CD14-positive monocyte (primary cell): ENCODE measurements at regions not wholly inside any gene's neighbourhood (a gene's known extent, or its start where the extent isn't known, plus 50 kb on each side); places are given as distances from the start of the nearest gene placed in this dataset.
A peak's percentile ranks its signal among the peaks of the same experiment; 100 is the strongest.

Experiments used
- DNase-seq, 3 donors: peaks; one replicate each; pipeline ENCODE4 v3.0.0-alpha.2; 2011 to 2022
- H2AFZ ChIP-seq: 2 replicates; pipeline ENCODE4 v1.6.0; 2012; ENCODE audit warnings: mild to moderate bottlenecking, low read depth, low read length, inconsistent platforms; ENCODE audit not compliant: insufficient read depth, poor library complexity, severe bottlenecking
- H3K27ac ChIP-seq, 2 donors: 1 replicate in 1 of 2; 2 replicates in 1 of 2; pipeline ENCODE4 v1.5.1; 2012 to 2013; ENCODE audit warnings: low read length in 2 of 2, control low read depth in 1 of 2, inconsistent platforms in 1 of 2, low read depth in 1 of 2, mild to moderate bottlenecking in 1 of 2
- H3K27me3 ChIP-seq, 2 donors: one replicate each; pipeline versions ENCODE4 v1.6.0 to v1.6.1; 2011 to 2013; ENCODE audit warnings: low read length in 2 of 2; ENCODE audit not compliant: control insufficient read depth in 2 of 2, insufficient read depth in 2 of 2
- H3K36me3 ChIP-seq, 2 donors: replicated peaks in 1 of 2; 1 replicate in 1 of 2; 2 replicates in 1 of 2; pipeline versions ENCODE4 v1.5.1 to v1.6.1; 2012 to 2013; ENCODE audit warnings: low read length in 2 of 2, control low read depth in 1 of 2, inconsistent platforms in 1 of 2, mild to moderate bottlenecking in 1 of 2; ENCODE audit not compliant: insufficient read depth in 2 of 2, control insufficient read depth in 1 of 2
- H3K4me1 ChIP-seq, 2 donors: 1 replicate in 1 of 2; 2 replicates in 1 of 2; pipeline versions ENCODE4 v1.5.1 to v1.6.1; 2012 to 2013; ENCODE audit warnings: low read length in 2 of 2, control low read depth in 1 of 2, inconsistent platforms in 1 of 2, mild to moderate bottlenecking in 1 of 2, moderate library complexity in 1 of 2; ENCODE audit not compliant: insufficient read depth in 2 of 2, control insufficient read depth in 1 of 2
- H3K4me2 ChIP-seq: replicated peaks from 2 replicates; pipeline ENCODE3; 2012; ENCODE audit warnings: low read length, moderate library complexity, mild to moderate bottlenecking; ENCODE audit not compliant: poor library complexity, severe bottlenecking; ENCODE audit errors: extremely low read depth
- H3K4me3 ChIP-seq, 3 experiments: fragments of 200-600 bp in 1 of 3; sonication (generic) in 1 of 3; replicated peaks in 1 of 3; 1 replicate in 2 of 3; 2 replicates in 1 of 3; pipeline ENCODE4 v1.5.1; 2011 to 2013; ENCODE audit warnings: low read length in 3 of 3, mild to moderate bottlenecking in 3 of 3, control low read depth in 2 of 3, low read depth in 2 of 3, inconsistent platforms in 1 of 3, moderate library complexity in 1 of 3
- H3K79me2 ChIP-seq: 2 replicates; pipeline ENCODE4 v1.6.0; 2012; ENCODE audit warnings: mild to moderate bottlenecking, control low read depth, inconsistent platforms, low read length, moderate library complexity; ENCODE audit not compliant: insufficient read depth
- H3K9ac ChIP-seq: 2 replicates; pipeline ENCODE4 v1.6.0; 2017; ENCODE audit warnings: low read length, mild to moderate bottlenecking; ENCODE audit not compliant: insufficient read depth, poor library complexity, severe bottlenecking
- H3K9me3 ChIP-seq, 2 donors: replicated peaks in 1 of 2; 1 replicate in 1 of 2; 2 replicates in 1 of 2; pipeline versions ENCODE4 v1.5.1 to v1.6.1; 2012 to 2013; ENCODE audit warnings: low read length in 2 of 2, control low read depth in 1 of 2; ENCODE audit not compliant: control insufficient read depth in 1 of 2, insufficient read depth in 1 of 2
- H4K20me1 ChIP-seq: 2 replicates; pipeline ENCODE4 v1.6.0; 2012; ENCODE audit warnings: mild to moderate bottlenecking, low read length, control low read depth, moderate library complexity; ENCODE audit not compliant: insufficient read depth
- H3K27ac Mint-ChIP-seq, 7 donors: one replicate each; pipeline ENCODE4 v1.8.0; 2020; ENCODE audit warnings: mild to moderate bottlenecking in 7 of 7, mixed read lengths in 7 of 7, moderate library complexity in 6 of 7, inconsistent platforms in 2 of 7
- H3K27me3 Mint-ChIP-seq, 3 donors: one replicate each; pipeline ENCODE4 v1.8.0; 2021 to 2022; ENCODE audit warnings: low read depth in 3 of 3, mild to moderate bottlenecking in 3 of 3, mixed read lengths in 3 of 3, moderate library complexity in 3 of 3, inconsistent platforms in 1 of 3
- H3K36me3 Mint-ChIP-seq, 2 donors: one replicate each; pipeline ENCODE4 v1.8.0; 2020; ENCODE audit warnings: mixed read lengths in 2 of 2, inconsistent platforms in 1 of 2, mild to moderate bottlenecking in 1 of 2
- H3K4me1 Mint-ChIP-seq: one replicate; pipeline ENCODE4 v1.8.0; 2020; ENCODE audit warnings: mild to moderate bottlenecking, mixed read lengths
- H3K4me3 Mint-ChIP-seq, 2 donors: one replicate each; pipeline ENCODE4 v1.8.0; 2020; ENCODE audit warnings: mild to moderate bottlenecking in 2 of 2, mixed read lengths in 2 of 2, moderate library complexity in 1 of 2
- H3K9me3 Mint-ChIP-seq, 7 donors: one replicate each; pipeline ENCODE4 v1.8.0; 2020 to 2022; ENCODE audit warnings: mixed read lengths in 7 of 7, mild to moderate bottlenecking in 6 of 7, moderate library complexity in 6 of 7, inconsistent platforms in 2 of 7
- WGBS: methylation state at CpG from one replicate; pipeline ENCODE4 v1.1.5; 2013; ENCODE audit warnings: missing lambda C conversion rate; ENCODE audit not compliant: insufficient coverage; 5-methylcytosine and 5-hydroxymethylcytosine counted together
- intact Hi-C, 2 donors: fragments of 100-400 bp; cut with micrococcal nuclease; formaldehyde crosslinking; loops; one replicate each; pipeline versions ENCODE4 v1.15.0 to v1.15.1; 2023
- TF ChIP-seq, protein P1 (sequence below): fragments of 200-600 bp; IDR thresholded peaks from one replicate; pipeline ENCODE4 v1.8.0; 2022; ENCODE audit warnings: antibody characterized with exemption, mild to moderate bottlenecking

GRCh38 chr4:38223782-38224236 is 263.6 kb downstream of the PTTG2 start:
- Histone ChIP-seq H3K27me3 (no peaks in the 10 kb centered on the region), H3K4me3 (no peak overlapping the region), H3K27ac (no peak overlapping the region), H3K4me2 (no peak overlapping the region), H3K9me3 (no peaks in the 10 kb centered on the region), H3K9ac (no peak overlapping the region), H2AFZ (peak overlapping the region; percentile 41), H4K20me1 (no peaks in the 10 kb centered on the region), H3K79me2 (no peaks in the 10 kb centered on the region), H3K4me1 (peaks cover 13 to 15% of the 10 kb centered on the region in 2 donors), H3K36me3 (no peaks in the 10 kb centered on the region)
- Mint-ChIP-seq H3K27me3 (peaks cover 0 to 10% (median 4%) of the 10 kb centered on the region in 3 donors), H3K4me3 (no peak overlapping the region), H3K9me3 (no peaks in the 10 kb centered on the region), H3K4me1 (peaks cover 21% of the 10 kb centered on the region), H3K27ac (peak overlapping the region in 1 of 7 donors; percentile 26), H3K36me3 (no peaks in the 10 kb centered on the region)
- TF ChIP-seq, protein P1, sequence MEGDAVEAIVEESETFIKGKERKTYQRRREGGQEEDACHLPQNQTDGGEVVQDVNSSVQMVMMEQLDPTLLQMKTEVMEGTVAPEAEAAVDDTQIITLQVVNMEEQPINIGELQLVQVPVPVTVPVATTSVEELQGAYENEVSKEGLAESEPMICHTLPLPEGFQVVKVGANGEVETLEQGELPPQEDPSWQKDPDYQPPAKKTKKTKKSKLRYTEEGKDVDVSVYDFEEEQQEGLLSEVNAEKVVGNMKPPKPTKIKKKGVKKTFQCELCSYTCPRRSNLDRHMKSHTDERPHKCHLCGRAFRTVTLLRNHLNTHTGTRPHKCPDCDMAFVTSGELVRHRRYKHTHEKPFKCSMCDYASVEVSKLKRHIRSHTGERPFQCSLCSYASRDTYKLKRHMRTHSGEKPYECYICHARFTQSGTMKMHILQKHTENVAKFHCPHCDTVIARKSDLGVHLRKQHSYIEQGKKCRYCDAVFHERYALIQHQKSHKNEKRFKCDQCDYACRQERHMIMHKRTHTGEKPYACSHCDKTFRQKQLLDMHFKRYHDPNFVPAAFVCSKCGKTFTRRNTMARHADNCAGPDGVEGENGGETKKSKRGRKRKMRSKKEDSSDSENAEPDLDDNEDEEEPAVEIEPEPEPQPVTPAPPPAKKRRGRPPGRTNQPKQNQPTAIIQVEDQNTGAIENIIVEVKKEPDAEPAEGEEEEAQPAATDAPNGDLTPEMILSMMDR: no peak
- DNase-seq: peak in 1 of 3 donors; percentile 10
- intact Hi-C loops: no loop called here
- 100% methylated on average over 3 of the region's 9 CpGs for WGBS

DNA sequence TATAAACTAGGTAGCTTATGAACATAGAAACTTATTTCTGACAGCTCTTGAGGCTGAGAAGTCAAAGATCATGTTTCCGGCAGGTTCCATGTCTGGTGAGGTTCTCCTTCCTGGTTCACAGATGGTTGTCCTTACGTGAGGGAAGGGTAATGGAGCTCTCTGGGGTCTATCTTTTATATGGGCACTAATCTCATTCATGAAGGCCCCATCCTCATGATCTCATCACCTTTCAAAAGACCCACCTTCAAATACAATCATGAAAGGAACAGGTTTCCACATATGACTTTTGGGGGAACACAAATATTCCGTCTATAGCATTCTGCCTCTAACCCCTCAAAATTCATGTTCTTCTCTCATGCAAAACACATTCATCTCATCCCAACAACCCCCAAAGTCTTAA is 264.7 kb downstream of the PTTG2 start:
- peaks cover 13 to 15% of the 10 kb centered on the region in 2 donors for H3K4me1 ChIP-seq
- H3K9ac ChIP-seq: no peak overlapping the region
- no peaks in the 10 kb centered on the region for H3K9me3 ChIP-seq
- H3K27ac Mint-ChIP-seq: no peak overlapping the region
- H3K4me3 ChIP-seq: no peak overlapping the region
- intact Hi-C loops: no loop called here
- no peak overlapping the region for H3K27ac ChIP-seq
- H3K4me2 ChIP-seq: no peak overlapping the region
- H3K9me3 Mint-ChIP-seq: no peaks in the 10 kb centered on the region
- no peak overlapping the region for H3K4me3 Mint-ChIP-seq
- no peaks in the 10 kb centered on the region for H3K36me3 Mint-ChIP-seq
- peaks cover 21% of the 10 kb centered on the region for H3K4me1 Mint-ChIP-seq
- H2AFZ ChIP-seq: no peak overlapping the region
- no peaks in the 10 kb centered on the region for H3K79me2 ChIP-seq
- DNase-seq: no peak
- H4K20me1 ChIP-seq: no peaks in the 10 kb centered on the region
- no peaks in the 10 kb centered on the region for H3K36me3 ChIP-seq
- TF ChIP-seq, protein P1: no peak
- peaks cover 0 to 10% (median 4%) of the 10 kb centered on the region in 3 donors for H3K27me3 Mint-ChIP-seq
- no CpG with 5 or more reads among the region's 3 CpGs for WGBS
- H3K27me3 ChIP-seq: no peaks in the 10 kb centered on the region
